ENCODE measurements at regions not wholly inside any gene's neighbourhood (a gene's known extent, or its start where the extent isn't known, plus 50 kb on each side); places are given as distances from the start of the nearest gene placed in this dataset.

GRCh38 chr12:131235871-131236271 is 282.2 kb downstream of the ADGRD1 start:
- peak overlapping the region in 2 of 12 donors; percentile 18 to 55 for H3K27ac ChIP-seq
- H3K4me3 ChIP-seq = no peak overlapping the region
- intact Hi-C loops (cut with DNase I) = no loop called here
- WGBS, 4 donors = 84 to 87% (median 85%) methylated on average over 11 to 12 of the region's 12 CpGs
- H3K36me3 ChIP-seq = no peaks in the 10 kb centered on the region
- ATAC-seq (no peak), DNase-seq (no peak)
- TF ChIP-seq POLR2A (IDR thresholded peaks at IDR 0.05) = no peak
- TF ChIP-seq CTCF (IDR thresholded peaks at IDR 0.05) = no peak
- peaks cover 0 to 13% (median 0%) of the 10 kb centered on the region in 9 donors for H3K27me3 ChIP-seq
- H3K9me3 ChIP-seq = peaks cover 0 to 9% (median 2%) of the 10 kb centered on the region in 12 donors
- H3K4me1 ChIP-seq = peaks cover 0 to 10% (median under 1%) of the 10 kb centered on the region in 12 donors

- H3K36me3 ChIP-seq = no peaks in the 10 kb centered on the region
- TF ChIP-seq POLR2A (IDR thresholded peaks at IDR 0.05) (no peak), CTCF (IDR thresholded peaks at IDR 0.05) (no peak)
- intact Hi-C loops (cut with DNase I) = no loop called here
- H3K27ac ChIP-seq = no peak overlapping the region
- WGBS, 4 donors = 61 to 80% (median 73%) methylated on average over 7 of the region's 7 CpGs
- DNase-seq (peak in 1 of 5 donors; percentile 4), ATAC-seq (no peak)
- no peak overlapping the region for H3K4me3 ChIP-seq
- H3K4me1 ChIP-seq = no peaks in the 10 kb centered on the region
- peaks cover 0 to 5% (median 0%) of the 10 kb centered on the region in 12 donors for H3K9me3 ChIP-seq
- H3K27me3 ChIP-seq = peaks cover 0 to 9% (median 0%) of the 10 kb centered on the region in 9 donors
These were observed 285.8 kb downstream of the ADGRD1 start for GRCh38 chr12:131239384-131240094.

- ATAC-seq = no peak
These were observed 287.8 kb downstream of the ADGRD1 start for GRCh38 chr12:131241517-131241916.

More at GRCh38 chr12:131241517-131241916, 287.8 kb downstream of the ADGRD1 start:
- Histone ChIP-seq H3K36me3 (no peaks in the 10 kb centered on the region), H3K9me3 (peaks cover 0 to 5% (median 0%) of the 10 kb centered on the region in 12 donors), H3K27ac (no peak overlapping the region), H3K27me3 (peaks cover 0 to 10% (median 0%) of the 10 kb centered on the region in 9 donors), H3K4me1 (no peaks in the 10 kb centered on the region), H3K4me3 (no peak overlapping the region)
- intact Hi-C loops (cut with DNase I) = no loop called here
- TF ChIP-seq POLR2A (IDR thresholded peaks at IDR 0.05) (no peak), CTCF (IDR thresholded peaks at IDR 0.05) (no peak)
- DNase-seq = no peak
